Endothelial cell of umbilical vein (primary cell): ENCODE measurements at regions not wholly inside any gene's neighbourhood (a gene's known extent, or its start where the extent isn't known, plus 50 kb on each side); places are given as distances from the start of the nearest gene placed in this dataset.

Experiments used
- BruUV-seq: library from RNA; stranded (reverse); fragments of 400-500 nt; replicated peaks from 2 replicates; lab custom pipeline; 2021; lab: Mats Ljungman, UMichigan
- CTCF ChIA-PET: fragments of 300-600, 350-600 bp; sonication (Branson Sonifier 250); formaldehyde crosslinking; loops from one replicate; lab custom pipeline; 2021; ENCODE audit warnings: antibody characterized with exemption, inconsistent platforms; lab: Charles Lee
- POLR2A ChIA-PET: fragments of 300-600, 350-600 bp; sonication (Branson Sonifier 250); formaldehyde crosslinking; loops from one replicate; lab custom pipeline; 2021; ENCODE audit warnings: antibody characterized with exemption, inconsistent platforms; lab: Charles Lee
- DNase-seq: peaks from one replicate; pipeline ENCODE4 v3.0.0-alpha.2; 2011; ENCODE audit warnings: low read depth, low spot score
- FAIRE-seq: peaks from 2 replicates; lab custom pipeline; 2011; peaks lifted over from hg19 to GRCh38; lab: Jason Lieb, UNC
- H2AFZ ChIP-seq: 2 replicates; pipeline ENCODE4 v1.6.0; 2012; ENCODE audit warnings: low read depth, low read length, control low read depth, inconsistent platforms
- H3K27ac ChIP-seq: 2 replicates; pipeline ENCODE4 v1.5.1; 2011; ENCODE audit warnings: low read depth, mild to moderate bottlenecking, control low read depth, low read length, moderate library complexity; ENCODE audit not compliant: insufficient read depth
- H3K27me3 ChIP-seq, 2 experiments: 2 replicates each; pipeline versions ENCODE4 v1.6.0 to v1.6.1; 2011; ENCODE audit warnings: low read length in 2 of 2, mixed read lengths in 1 of 2; ENCODE audit not compliant: control insufficient read depth in 2 of 2, insufficient read depth in 2 of 2
- H3K36me3 ChIP-seq, 2 experiments: 2 replicates in 1 of 2; 3 replicates in 1 of 2; pipeline ENCODE4 v1.5.1; 2011; ENCODE audit warnings: low read length in 2 of 2, mild to moderate bottlenecking in 1 of 2, moderate library complexity in 1 of 2; ENCODE audit not compliant: control insufficient read depth in 2 of 2, insufficient read depth in 2 of 2; ENCODE audit errors: extremely low read depth in 1 of 2
- H3K4me1 ChIP-seq: 3 replicates; pipeline ENCODE4 v1.5.1; 2011; ENCODE audit warnings: mild to moderate bottlenecking, low read length; ENCODE audit not compliant: control insufficient read depth, insufficient read depth; ENCODE audit errors: extremely low read depth
- H3K4me2 ChIP-seq: 2 replicates; pipeline ENCODE4 v1.6.1; 2011; ENCODE audit warnings: low read length, control low read depth, mixed read lengths; ENCODE audit not compliant: insufficient read depth
- H3K4me3 ChIP-seq, 3 experiments: fragments of 200-600 bp in 1 of 3; sonication (generic), shearing (Covaris generic) in 1 of 3; replicated peaks in 1 of 3; 2 replicates each; pipeline ENCODE4 v1.5.1; 2011 to 2016; ENCODE audit warnings: control low read depth in 3 of 3, low read length in 3 of 3, mild to moderate bottlenecking in 2 of 3, inconsistent platforms in 1 of 3, low read depth in 1 of 3, moderate library complexity in 1 of 3; ENCODE audit not compliant: insufficient read depth in 1 of 3
- H3K79me2 ChIP-seq: 2 replicates; pipeline ENCODE4 v1.6.0; 2012; ENCODE audit warnings: low read length, inconsistent platforms; ENCODE audit not compliant: control insufficient read depth, insufficient read depth
- H3K9ac ChIP-seq: replicated peaks from 2 replicates; pipeline ENCODE3; 2011; ENCODE audit warnings: low read length, control low read depth; ENCODE audit not compliant: insufficient read depth; ENCODE audit errors: extremely low read depth
- H3K9me1 ChIP-seq: replicated peaks from 3 replicates; pipeline ENCODE4 v1.6.0; 2011; ENCODE audit warnings: mild to moderate bottlenecking, low read length; ENCODE audit not compliant: control insufficient read depth, insufficient read depth; ENCODE audit errors: extremely low read depth
- H3K9me3 ChIP-seq: replicated peaks from 2 replicates; pipeline ENCODE4 v1.5.1; 2012; ENCODE audit warnings: low read length, inconsistent platforms; ENCODE audit not compliant: control insufficient read depth, insufficient read depth
- H4K20me1 ChIP-seq: replicated peaks from 2 replicates; pipeline ENCODE3; 2011; ENCODE audit warnings: mild to moderate bottlenecking, low read length; ENCODE audit not compliant: control insufficient read depth, insufficient read depth; ENCODE audit errors: extremely low read depth
- CTCF ChIP-seq, 2 donors: IDR thresholded peaks; 1 replicate in 1 of 2; 2 replicates in 1 of 2; pipeline ENCODE4 v1.5.1; 2011; ENCODE audit warnings: low read length in 2 of 2, mild to moderate bottlenecking in 2 of 2, moderate library complexity in 2 of 2, control low read depth in 1 of 2, inconsistent platforms in 1 of 2, low read depth in 1 of 2; ENCODE audit not compliant: insufficient read depth in 1 of 2; ENCODE audit errors: extremely low read depth in 1 of 2
- EZH2 ChIP-seq: IDR thresholded peaks from 2 replicates; pipeline ENCODE4 v1.6.1; 2012; ENCODE audit warnings: borderline replicate concordance, low read depth, mild to moderate bottlenecking, moderate library complexity, low read length, inconsistent platforms; ENCODE audit not compliant: severe bottlenecking
- FOS ChIP-seq: IDR thresholded peaks from 2 replicates; pipeline ENCODE4 v1.6.1; 2011; ENCODE audit warnings: mild to moderate bottlenecking, low read length, moderate library complexity, borderline replicate concordance; ENCODE audit not compliant: insufficient read depth
- GATA2 ChIP-seq: IDR thresholded peaks from 2 replicates; pipeline ENCODE4 v1.7.0; 2011; ENCODE audit warnings: low read depth, mild to moderate bottlenecking, moderate library complexity, mixed read lengths, low read length; ENCODE audit not compliant: insufficient read length, insufficient read depth
- JUN ChIP-seq: IDR thresholded peaks from 2 replicates; pipeline ENCODE4 v1.6.1; 2011; ENCODE audit warnings: borderline replicate concordance, low read depth; ENCODE audit not compliant: insufficient read length, insufficient read depth
- MAX ChIP-seq: IDR thresholded peaks from 2 replicates; pipeline ENCODE4 v1.6.1; 2011; ENCODE audit not compliant: insufficient read depth, insufficient read length
- MYC ChIP-seq: IDR thresholded peaks from one replicate; pipeline ENCODE4 v1.6.1; 2011; ENCODE audit warnings: mild to moderate bottlenecking, low read depth, low read length
- POLR2A ChIP-seq: IDR thresholded peaks from 2 replicates; pipeline ENCODE4 v1.6.1; 2012; ENCODE audit warnings: low read depth, mild to moderate bottlenecking, control low read depth, low read length
- POLR2AphosphoS5 ChIP-seq: IDR thresholded peaks from 2 replicates; pipeline ENCODE4 v1.6.1; 2012; ENCODE audit warnings: low read depth, mild to moderate bottlenecking, control low read depth, low read length, moderate library complexity; ENCODE audit not compliant: insufficient read depth
- dilution Hi-C: fragments of 300-500 bp; cut with MboI; formaldehyde crosslinking; loops from one replicate; pipeline ENCODE4 v1.15.0; 2019; ENCODE audit warnings: low sequenced_read_pairs; ENCODE audit not compliant: extremely low pct_ligation_motif_present
- intact Hi-C: fragments of 100-400 bp; cut with micrococcal nuclease; formaldehyde crosslinking; loops from one replicate; pipeline ENCODE4 v1.10.0; 2022

GRCh38 chr10:109393425-109393824 lies 529.9 kb downstream of the XPNPEP1 start:
- Histone ChIP-seq H3K4me3 (no peak overlapping the region), H3K9ac (no peak overlapping the region), H3K36me3 (no peaks in the 10 kb centered on the region), H3K4me2 (no peak overlapping the region), H3K4me1 (no peaks in the 10 kb centered on the region), H3K79me2 (no peaks in the 10 kb centered on the region), H3K9me1 (no peaks in the 10 kb centered on the region), H3K27me3 (no peaks in the 10 kb centered on the region), H2AFZ (no peak overlapping the region), H3K27ac (no peak overlapping the region), H4K20me1 (no peaks in the 10 kb centered on the region), H3K9me3 (peaks cover 10% of the 10 kb centered on the region)
- ChIA-PET CTCF (no interaction called here), POLR2A (no interaction called here)
- FAIRE-seq (no peak), DNase-seq (no peak)
- dilution Hi-C loops (no loop called here), intact Hi-C loops (no loop called here)
- TF ChIP-seq FOS (no peak), POLR2AphosphoS5 (no peak), MAX (no peak), MYC (no peak), POLR2A (no peak)
- BruUV-seq: no TSS peak

GRCh38 chr10:109386921-109387320 lies 536.4 kb downstream of the XPNPEP1 start:
- DNase-seq (no peak), FAIRE-seq (no peak)
- no peak overlapping the region for H3K4me3 ChIP-seq
- no peaks in the 10 kb centered on the region for H3K36me3 ChIP-seq
- ChIA-PET CTCF (no interaction called here), POLR2A (no interaction called here)
- TF ChIP-seq CTCF (IDR thresholded peaks at IDR 0.05; ENCODE audit: extremely low read depth in 1 of 2, insufficient read depth in 1 of 2, low read depth in 1 of 2, low read length in 2 of 2): no peak
- no peak for TF ChIP-seq POLR2A
- no peak for TF ChIP-seq JUN
- no peak for TF ChIP-seq MAX
- TF ChIP-seq FOS: no peak
- TF ChIP-seq EZH2: no peak
- TF ChIP-seq POLR2AphosphoS5: no peak
- TF ChIP-seq MYC: no peak
- no peak for TF ChIP-seq GATA2
- H4K20me1 ChIP-seq: no peaks in the 10 kb centered on the region
- no peaks in the 10 kb centered on the region for H3K4me1 ChIP-seq
- no peak overlapping the region for H3K27ac ChIP-seq
- intact Hi-C loops (no loop called here), dilution Hi-C loops (no loop called here)
- peaks cover 6% of the 10 kb centered on the region for H3K9me3 ChIP-seq
- no peaks in the 10 kb centered on the region for H3K27me3 ChIP-seq
- H3K9ac ChIP-seq: no peak overlapping the region
- no peaks in the 10 kb centered on the region for H3K79me2 ChIP-seq
- no peaks in the 10 kb centered on the region for H3K9me1 ChIP-seq
- H3K4me2 ChIP-seq: no peak overlapping the region
- no TSS peak for BruUV-seq
- no peak overlapping the region for H2AFZ ChIP-seq
